Loucy (cell line): ENCODE measurements at regions not wholly inside any gene's neighbourhood (a gene's known extent, or its start where the extent isn't known, plus 50 kb on each side); places are given as distances from the start of the nearest gene placed in this dataset.

Experiments
- H2AFZ ChIP-seq: fragments of 200-600 bp; sonication (generic); 2 replicates; pipeline ENCODE4 v1.6.0; 2016; ENCODE audit warnings: antibody characterized with exemption, mild to moderate bottlenecking, low read length, moderate library complexity
- H3F3A ChIP-seq: fragments of 200-600 bp; 2 replicates; pipeline ENCODE4 v1.6.0; 2016; ENCODE audit warnings: antibody characterized with exemption, low read depth, mild to moderate bottlenecking
- H3K27me3 ChIP-seq: fragments of 200-600 bp; sonication (generic); 2 replicates; pipeline ENCODE4 v1.6.1; 2014; ENCODE audit warnings: low read length, mild to moderate bottlenecking; ENCODE audit not compliant: insufficient read depth, poor library complexity, severe bottlenecking
- H3K36me3 ChIP-seq: fragments of 200-600 bp; sonication (generic); 2 replicates; pipeline ENCODE4 v1.6.1; 2016; ENCODE audit warnings: low read length; ENCODE audit not compliant: insufficient read depth
- H3K4me1 ChIP-seq: fragments of 200-600 bp; sonication (generic); 2 replicates; pipeline ENCODE4 v1.5.1; 2014; ENCODE audit warnings: low read length, mild to moderate bottlenecking; ENCODE audit not compliant: insufficient read depth, poor library complexity, severe bottlenecking
- H3K4me2 ChIP-seq: fragments of 200-600 bp; sonication (generic); 2 replicates; pipeline ENCODE4 v1.6.0; 2014; ENCODE audit warnings: antibody characterized with exemption, low read length, low read depth, mild to moderate bottlenecking; ENCODE audit not compliant: poor library complexity, severe bottlenecking
- H3K4me3 ChIP-seq: fragments of 200-600 bp; sonication (generic); 2 replicates; pipeline ENCODE4 v1.5.1; 2014; ENCODE audit warnings: low read length, mild to moderate bottlenecking, mixed read lengths; ENCODE audit not compliant: poor library complexity, severe bottlenecking
- H3K79me2 ChIP-seq: fragments of 200-600 bp; sonication (generic); 2 replicates; pipeline ENCODE4 v1.6.1; 2014; ENCODE audit warnings: low read length; ENCODE audit not compliant: insufficient read depth
- H3K9ac ChIP-seq: fragments of 200-600 bp; sonication (generic); 2 replicates; pipeline ENCODE4 v1.6.0; 2014; ENCODE audit warnings: mild to moderate bottlenecking, low read depth, low read length, moderate library complexity; ENCODE audit not compliant: poor library complexity, severe bottlenecking
- H3K9me2 ChIP-seq: fragments of 200-600 bp; sonication (generic); replicated peaks from 2 replicates; pipeline ENCODE4 v1.6.1; 2016; ENCODE audit warnings: low read depth, low read length, mixed read lengths
- H3K9me3 ChIP-seq: fragments of 200-600 bp; sonication (generic); 2 replicates; pipeline ENCODE4 v1.6.1; 2014; ENCODE audit warnings: mild to moderate bottlenecking, antibody characterized with exemption, low read length, low read depth; ENCODE audit not compliant: insufficient read depth
- H4K20me1 ChIP-seq: fragments of 200-600 bp; sonication (generic); 2 replicates; pipeline ENCODE4 v1.6.0; 2014; ENCODE audit warnings: antibody characterized with exemption, low read length, mild to moderate bottlenecking; ENCODE audit not compliant: insufficient read depth, poor library complexity, severe bottlenecking
- EZH2phosphoT487 ChIP-seq: fragments of 200-600 bp; IDR thresholded peaks from 2 replicates; pipeline ENCODE4 v1.6.1; 2018; ENCODE audit warnings: antibody characterized with exemption, mild to moderate bottlenecking, moderate library complexity, borderline replicate concordance
- TF ChIP-seq, protein P1 (sequence below): fragments of 200-600 bp; sonication (generic); conservative IDR thresholded peaks from 2 replicates; pipeline ENCODE4 v1.5.1; 2014; ENCODE audit warnings: mild to moderate bottlenecking, antibody characterized with exemption, low read length

DNA sequence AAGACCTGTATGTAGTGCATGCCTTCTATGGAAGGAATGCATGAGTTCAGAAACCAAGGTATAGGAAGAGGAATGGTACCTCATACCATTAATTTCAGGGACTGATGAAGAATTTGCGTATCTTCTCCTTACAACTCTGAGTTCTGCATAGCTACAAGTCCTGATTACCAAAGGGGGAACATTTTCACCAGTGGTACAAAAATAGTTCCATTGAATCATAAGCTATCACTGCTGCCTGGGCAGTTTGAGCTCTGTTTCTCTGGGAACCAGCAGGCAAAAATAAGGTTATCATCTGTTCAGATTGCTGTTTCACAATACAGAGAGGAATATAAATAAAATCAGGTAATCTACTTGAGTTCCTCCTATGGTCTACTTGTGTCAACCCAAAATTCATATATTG is 77.9 kb upstream of the GNPDA2 start:
- H3F3A ChIP-seq: no peaks in the 10 kb centered on the region
- TF ChIP-seq, protein P1, sequence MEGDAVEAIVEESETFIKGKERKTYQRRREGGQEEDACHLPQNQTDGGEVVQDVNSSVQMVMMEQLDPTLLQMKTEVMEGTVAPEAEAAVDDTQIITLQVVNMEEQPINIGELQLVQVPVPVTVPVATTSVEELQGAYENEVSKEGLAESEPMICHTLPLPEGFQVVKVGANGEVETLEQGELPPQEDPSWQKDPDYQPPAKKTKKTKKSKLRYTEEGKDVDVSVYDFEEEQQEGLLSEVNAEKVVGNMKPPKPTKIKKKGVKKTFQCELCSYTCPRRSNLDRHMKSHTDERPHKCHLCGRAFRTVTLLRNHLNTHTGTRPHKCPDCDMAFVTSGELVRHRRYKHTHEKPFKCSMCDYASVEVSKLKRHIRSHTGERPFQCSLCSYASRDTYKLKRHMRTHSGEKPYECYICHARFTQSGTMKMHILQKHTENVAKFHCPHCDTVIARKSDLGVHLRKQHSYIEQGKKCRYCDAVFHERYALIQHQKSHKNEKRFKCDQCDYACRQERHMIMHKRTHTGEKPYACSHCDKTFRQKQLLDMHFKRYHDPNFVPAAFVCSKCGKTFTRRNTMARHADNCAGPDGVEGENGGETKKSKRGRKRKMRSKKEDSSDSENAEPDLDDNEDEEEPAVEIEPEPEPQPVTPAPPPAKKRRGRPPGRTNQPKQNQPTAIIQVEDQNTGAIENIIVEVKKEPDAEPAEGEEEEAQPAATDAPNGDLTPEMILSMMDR: no peak
- TF ChIP-seq EZH2phosphoT487: no peak

DNA sequence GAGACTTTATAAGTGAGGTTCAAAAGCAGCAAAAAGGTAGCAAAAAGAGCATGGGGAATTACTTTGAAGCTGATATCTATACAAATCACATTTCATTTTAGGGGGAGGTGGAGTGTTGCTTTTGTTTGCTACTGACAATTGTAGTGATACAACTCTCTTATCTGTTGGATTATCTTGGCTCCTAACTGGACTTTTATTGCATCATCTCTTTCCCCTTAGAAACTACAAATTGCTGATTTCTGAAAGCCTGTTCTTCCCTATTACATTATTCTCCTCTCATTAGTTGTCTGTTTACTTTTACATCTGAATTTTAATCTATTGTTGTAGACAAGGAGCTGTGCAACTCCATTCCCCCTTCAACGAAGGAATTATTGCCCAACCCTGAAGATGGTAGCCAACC is 75.0 kb upstream of the GNPDA2 start:
- H3K4me1 ChIP-seq: no peaks in the 10 kb centered on the region
- no peak overlapping the region for H3K4me3 ChIP-seq
- H3K36me3 ChIP-seq: no peaks in the 10 kb centered on the region
- H3F3A ChIP-seq: no peaks in the 10 kb centered on the region
- H4K20me1 ChIP-seq: no peaks in the 10 kb centered on the region
- no peak for TF ChIP-seq EZH2phosphoT487
- TF ChIP-seq, protein P1: no peak
- no peak overlapping the region for H2AFZ ChIP-seq
- no peaks in the 10 kb centered on the region for H3K27me3 ChIP-seq
- no peaks in the 10 kb centered on the region for H3K9me2 ChIP-seq
- H3K9ac ChIP-seq: no peak overlapping the region
- H3K79me2 ChIP-seq: no peaks in the 10 kb centered on the region
- H3K9me3 ChIP-seq: no peaks in the 10 kb centered on the region
- H3K4me2 ChIP-seq: no peak overlapping the region

More for the DNA sequence above, 77.9 kb upstream of the GNPDA2 start:
- Histone ChIP-seq H3K27me3 (no peaks in the 10 kb centered on the region), H2AFZ (no peak overlapping the region), H3K4me3 (no peak overlapping the region), H3K4me1 (no peaks in the 10 kb centered on the region), H3K9ac (no peak overlapping the region), H3K4me2 (no peak overlapping the region), H3K9me2 (no peaks in the 10 kb centered on the region), H3K79me2 (no peaks in the 10 kb centered on the region), H3K36me3 (no peaks in the 10 kb centered on the region), H4K20me1 (no peaks in the 10 kb centered on the region), H3K9me3 (no peaks in the 10 kb centered on the region)

DNA sequence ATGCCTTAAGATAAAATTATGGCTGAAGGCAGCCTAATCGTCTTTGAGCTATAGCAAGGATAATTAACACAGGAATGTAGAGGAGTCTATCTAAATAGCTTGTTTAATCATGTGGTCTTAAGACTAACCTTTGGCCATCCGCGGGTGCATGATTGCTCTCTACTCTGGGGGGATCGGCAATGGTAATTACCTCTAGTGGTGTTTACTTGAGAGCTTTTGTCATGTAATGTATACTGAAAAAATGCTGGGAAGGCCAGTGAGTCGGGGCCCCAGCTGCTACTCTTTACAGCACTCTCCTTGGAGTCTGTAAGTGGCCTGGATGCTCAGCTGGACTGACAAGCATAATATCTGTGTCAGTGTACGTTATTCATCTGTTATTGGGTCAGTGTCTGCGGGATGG is 65.5 kb upstream of the GNPDA2 start:
- no peak overlapping the region for H3K4me3 ChIP-seq
- no peak for TF ChIP-seq EZH2phosphoT487
- TF ChIP-seq, protein P1: no peak
- no peaks in the 10 kb centered on the region for H3K27me3 ChIP-seq
- H3F3A ChIP-seq: no peaks in the 10 kb centered on the region
- no peaks in the 10 kb centered on the region for H3K79me2 ChIP-seq
- no peaks in the 10 kb centered on the region for H4K20me1 ChIP-seq
- no peaks in the 10 kb centered on the region for H3K9me3 ChIP-seq
- H3K9me2 ChIP-seq: no peaks in the 10 kb centered on the region
- no peak overlapping the region for H3K9ac ChIP-seq
- no peaks in the 10 kb centered on the region for H3K36me3 ChIP-seq
- no peak overlapping the region for H3K4me2 ChIP-seq
- H3K4me1 ChIP-seq: no peaks in the 10 kb centered on the region
- no peak overlapping the region for H2AFZ ChIP-seq
